Esophagus muscularis mucosa (tissue), 4 donors: ENCODE measurements at regions not wholly inside any gene's neighbourhood (a gene's known extent, or its start where the extent isn't known, plus 50 kb on each side); places are given as distances from the start of the nearest gene placed in this dataset.

Experiments used
- DNase-seq: peaks from one replicate; pipeline ENCODE4 v3.0.0-alpha.2; 2017; ENCODE audit errors: extremely low spot score
- H3K27ac ChIP-seq, 4 donors: fragments of 200-600 bp; sonication (generic); replicated peaks in 1 of 4; 1 replicate in 3 of 4; 2 replicates in 1 of 4; pipeline ENCODE4 v1.5.1; 2016 to 2019; ENCODE audit warnings: mild to moderate bottlenecking in 1 of 4
- H3K27me3 ChIP-seq, 4 donors: fragments of 200-600 bp; sonication (generic); one replicate each; pipeline versions ENCODE4 v1.5.1 to v1.6.0; 2016 to 2019
- H3K36me3 ChIP-seq, 4 donors: fragments of 200-600 bp; sonication (generic); one replicate each; pipeline ENCODE4 v1.5.1; 2016 to 2019
- H3K4me1 ChIP-seq, 4 donors: fragments of 200-600 bp; sonication (generic); one replicate each; pipeline ENCODE4 v1.5.1; 2016 to 2019
- H3K4me3 ChIP-seq, 4 donors: fragments of 200-600 bp; sonication (generic); 1 replicate in 2 of 4; 2 replicates in 2 of 4; pipeline ENCODE4 v1.5.1; 2016 to 2019; ENCODE audit warnings: mild to moderate bottlenecking in 4 of 4, moderate library complexity in 1 of 4
- H3K9me3 ChIP-seq, 4 donors: fragments of 200-600 bp; sonication (generic); 1 replicate in 3 of 4; 2 replicates in 1 of 4; pipeline ENCODE4 v1.5.1; 2016 to 2019
- EP300 ChIP-seq: sonication (generic); formaldehyde crosslinking; IDR thresholded peaks from one replicate; pipeline ENCODE4 v1.6.1; 2017; ENCODE audit warnings: antibody characterized with exemption
- POLR2A ChIP-seq: fragments of 450-650 bp; IDR thresholded peaks from one replicate; pipeline ENCODE4 v1.6.1; 2017; ENCODE audit warnings: antibody characterized with exemption, moderate library complexity, mild to moderate bottlenecking, low read depth
- POLR2AphosphoS5 ChIP-seq, 2 donors: sonication (generic); formaldehyde crosslinking; IDR thresholded peaks; one replicate each; pipeline ENCODE4 v1.6.1; 2017; ENCODE audit warnings: antibody characterized with exemption in 2 of 2
- WGBS: methylation state at CpG from one replicate; pipeline ENCODE4 v1.1.5; 2018; 5-methylcytosine and 5-hydroxymethylcytosine counted together
- intact Hi-C: fragments of 100-400 bp; cut with DNase I; formaldehyde crosslinking; loops from one replicate; pipeline ENCODE4 v1.15.1; 2023
- TF ChIP-seq, protein P1 (sequence below), 3 experiments: fragments of 200-600 bp in 2 of 3; fragments of 450-650 bp in 1 of 3; sonication (generic) in 2 of 3; IDR thresholded peaks; one replicate each; pipeline ENCODE4 v1.5.1; 2017 to 2019; ENCODE audit warnings: antibody characterized with exemption in 3 of 3, mild to moderate bottlenecking in 2 of 3, moderate library complexity in 1 of 3

DNA sequence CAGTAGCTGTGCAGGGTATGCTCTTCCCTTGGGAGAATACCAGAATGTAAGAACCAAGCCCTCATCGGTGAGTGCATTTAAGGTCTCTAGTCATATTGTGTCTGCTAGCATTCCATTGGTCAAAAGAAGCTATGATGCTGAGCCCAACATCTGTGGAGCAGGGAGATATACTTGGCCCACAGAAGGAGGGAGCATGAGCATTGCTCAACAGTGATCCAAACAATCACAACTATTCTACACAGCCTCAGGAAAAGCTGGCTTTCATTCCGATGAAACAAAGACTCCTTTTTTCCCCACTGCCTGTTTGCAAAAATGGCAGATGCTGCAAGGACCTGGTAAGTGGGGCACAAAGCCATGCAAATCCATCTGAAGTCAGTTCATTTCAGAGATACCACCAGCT is 80.6 kb upstream of the DHX15 start:
- H3K4me1 ChIP-seq = peaks cover 0 to 18% (median 3%) of the 10 kb centered on the region in 4 donors
- no peaks in the 10 kb centered on the region for H3K27me3 ChIP-seq
- WGBS = 69% methylated on average over 1 of the region's 2 CpGs
- no peak for TF ChIP-seq POLR2AphosphoS5 (IDR thresholded peaks at IDR 0.05)
- TF ChIP-seq, protein P1, sequence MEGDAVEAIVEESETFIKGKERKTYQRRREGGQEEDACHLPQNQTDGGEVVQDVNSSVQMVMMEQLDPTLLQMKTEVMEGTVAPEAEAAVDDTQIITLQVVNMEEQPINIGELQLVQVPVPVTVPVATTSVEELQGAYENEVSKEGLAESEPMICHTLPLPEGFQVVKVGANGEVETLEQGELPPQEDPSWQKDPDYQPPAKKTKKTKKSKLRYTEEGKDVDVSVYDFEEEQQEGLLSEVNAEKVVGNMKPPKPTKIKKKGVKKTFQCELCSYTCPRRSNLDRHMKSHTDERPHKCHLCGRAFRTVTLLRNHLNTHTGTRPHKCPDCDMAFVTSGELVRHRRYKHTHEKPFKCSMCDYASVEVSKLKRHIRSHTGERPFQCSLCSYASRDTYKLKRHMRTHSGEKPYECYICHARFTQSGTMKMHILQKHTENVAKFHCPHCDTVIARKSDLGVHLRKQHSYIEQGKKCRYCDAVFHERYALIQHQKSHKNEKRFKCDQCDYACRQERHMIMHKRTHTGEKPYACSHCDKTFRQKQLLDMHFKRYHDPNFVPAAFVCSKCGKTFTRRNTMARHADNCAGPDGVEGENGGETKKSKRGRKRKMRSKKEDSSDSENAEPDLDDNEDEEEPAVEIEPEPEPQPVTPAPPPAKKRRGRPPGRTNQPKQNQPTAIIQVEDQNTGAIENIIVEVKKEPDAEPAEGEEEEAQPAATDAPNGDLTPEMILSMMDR (IDR thresholded peaks at IDR 0.05) = no peak
- no peak for TF ChIP-seq POLR2A
- no peak for TF ChIP-seq EP300
- no peak overlapping the region for H3K4me3 ChIP-seq
- no peak for DNase-seq
- intact Hi-C loops = no loop called here
- H3K27ac ChIP-seq = no peak overlapping the region
- no peaks in the 10 kb centered on the region for H3K36me3 ChIP-seq
- no peaks in the 10 kb centered on the region for H3K9me3 ChIP-seq

DNA sequence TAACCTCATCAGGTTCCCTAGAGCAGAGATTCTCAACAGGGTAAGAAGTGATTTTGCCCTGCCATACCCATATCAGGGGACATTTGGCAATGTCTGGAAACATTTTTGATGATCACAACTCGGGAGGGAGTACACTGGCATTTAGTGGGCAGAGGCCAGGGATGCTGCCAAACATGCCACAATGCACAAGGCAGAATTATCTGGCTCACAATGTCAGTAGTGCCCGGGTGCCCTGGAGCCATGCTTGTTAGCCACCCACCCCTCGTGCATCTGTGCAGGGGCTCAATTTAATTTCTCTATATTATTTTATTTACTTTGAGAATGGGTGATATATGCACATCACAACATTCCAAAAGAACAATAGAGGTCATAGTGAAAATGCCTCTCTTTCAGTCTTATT is 82.0 kb upstream of the DHX15 start:
- WGBS = 91% methylated on average over 3 of the region's 3 CpGs
- no peak overlapping the region for H3K4me3 ChIP-seq
- H3K9me3 ChIP-seq = no peaks in the 10 kb centered on the region
- TF ChIP-seq POLR2A (no peak), POLR2AphosphoS5 (IDR thresholded peaks at IDR 0.05) (no peak), EP300 (no peak)
- TF ChIP-seq, protein P1 (IDR thresholded peaks at IDR 0.05) = no peak
- intact Hi-C loops = no loop called here
- H3K4me1 ChIP-seq = peaks cover 0 to 18% (median 3%) of the 10 kb centered on the region in 4 donors
- no peak for DNase-seq
- no peaks in the 10 kb centered on the region for H3K27me3 ChIP-seq
- no peaks in the 10 kb centered on the region for H3K36me3 ChIP-seq
- no peak overlapping the region for H3K27ac ChIP-seq

DNA sequence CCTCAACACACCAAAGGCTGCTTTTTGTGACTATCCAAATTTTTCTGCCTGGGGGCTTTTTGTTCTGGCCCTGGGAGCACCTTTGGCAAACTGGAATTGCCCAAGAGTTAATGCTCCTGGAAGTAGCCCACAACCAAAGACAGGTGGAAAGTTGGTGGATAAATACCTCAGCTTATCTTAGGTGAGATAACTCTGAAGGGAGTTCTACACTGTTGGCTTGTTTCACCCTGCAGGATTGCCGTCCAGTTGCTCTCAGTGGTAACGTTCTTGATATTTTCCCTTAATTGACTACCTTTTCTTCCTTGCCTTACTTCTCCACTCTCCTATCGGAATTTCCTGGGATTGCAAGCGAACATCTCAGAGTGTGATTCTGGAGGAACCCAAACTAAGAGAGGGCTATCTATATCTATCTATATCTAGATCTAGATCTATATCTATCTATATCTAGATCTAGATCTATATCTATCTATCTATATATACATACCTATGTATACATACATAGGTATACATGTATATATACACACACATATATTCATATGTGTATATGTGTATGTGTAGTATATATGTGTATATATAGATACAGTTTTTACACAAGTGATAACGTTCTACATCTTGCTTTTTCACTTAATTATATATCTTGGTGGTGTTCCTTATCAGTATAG is 82.6 kb upstream of the DHX15 start:
- no peaks in the 10 kb centered on the region for H3K27me3 ChIP-seq
- H3K36me3 ChIP-seq = no peaks in the 10 kb centered on the region
- no peak overlapping the region for H3K27ac ChIP-seq
- WGBS = 92% methylated on average over 5 of the region's 5 CpGs
- intact Hi-C loops = no loop called here
- H3K9me3 ChIP-seq = no peaks in the 10 kb centered on the region
- DNase-seq = no peak
- TF ChIP-seq POLR2A = no peak
- TF ChIP-seq, protein P1 (IDR thresholded peaks at IDR 0.05) = no peak
- no peak for TF ChIP-seq POLR2AphosphoS5 (IDR thresholded peaks at IDR 0.05)
- no peak for TF ChIP-seq EP300
- H3K4me1 ChIP-seq = peaks cover 0 to 18% (median 3%) of the 10 kb centered on the region in 4 donors
- H3K4me3 ChIP-seq = no peak overlapping the region

DNA sequence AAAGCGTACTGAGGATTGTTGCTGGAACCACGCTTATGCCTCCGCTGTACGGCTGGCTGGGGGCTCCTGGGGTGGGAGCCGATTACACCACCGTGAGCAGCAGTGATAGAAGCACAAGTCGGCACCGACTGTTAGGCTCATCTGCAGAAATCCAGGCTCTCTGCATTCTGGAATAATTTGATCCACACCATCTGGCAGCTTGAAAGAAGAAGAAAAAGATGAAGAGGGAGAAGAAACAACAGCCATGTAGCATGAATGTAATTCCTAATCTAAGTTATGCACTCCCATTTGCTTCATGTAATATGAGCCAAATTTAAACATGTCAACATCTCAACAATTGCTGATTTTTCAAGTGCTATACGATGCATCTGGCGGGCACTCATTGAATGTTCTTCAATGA is 84.6 kb upstream of the DHX15 start:
- no peak for DNase-seq
- H3K4me3 ChIP-seq = no peak overlapping the region
- peaks cover 0 to 13% (median 0%) of the 10 kb centered on the region in 4 donors for H3K4me1 ChIP-seq
- no peaks in the 10 kb centered on the region for H3K36me3 ChIP-seq
- intact Hi-C loops = no loop called here
- no peak overlapping the region for H3K27ac ChIP-seq
- WGBS = 73% methylated on average over 10 of the region's 10 CpGs
- no peaks in the 10 kb centered on the region for H3K9me3 ChIP-seq
- TF ChIP-seq, protein P1 (IDR thresholded peaks at IDR 0.05) = no peak
- no peak for TF ChIP-seq POLR2AphosphoS5 (IDR thresholded peaks at IDR 0.05)
- no peak for TF ChIP-seq POLR2A
- no peak for TF ChIP-seq EP300
- H3K27me3 ChIP-seq = no peaks in the 10 kb centered on the region

DNA sequence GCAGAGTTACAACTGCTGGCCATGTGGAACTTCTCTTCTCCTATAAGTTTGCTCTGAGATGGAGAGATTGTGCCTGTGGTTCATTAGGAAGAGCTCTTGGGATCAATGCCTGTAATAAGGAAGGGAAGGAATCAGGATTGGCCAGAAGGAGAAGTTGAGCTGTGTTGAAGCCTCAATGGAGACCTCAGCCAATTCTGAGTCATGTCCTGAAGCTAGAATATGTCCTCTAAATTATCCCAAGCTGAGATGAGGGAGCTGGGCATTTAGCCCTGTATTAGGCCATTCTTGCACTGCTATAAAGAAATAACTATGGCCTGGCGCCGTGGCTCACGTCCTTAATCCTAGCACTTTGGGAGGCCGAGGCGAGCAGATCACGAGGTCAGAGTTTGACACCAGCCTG is 85.4 kb upstream of the DHX15 start:
- intact Hi-C loops = no loop called here
- WGBS = 94% methylated on average over 6 of the region's 6 CpGs
- no peaks in the 10 kb centered on the region for H3K9me3 ChIP-seq
- no peak overlapping the region for H3K27ac ChIP-seq
- no peaks in the 10 kb centered on the region for H3K36me3 ChIP-seq
- no peak for DNase-seq
- TF ChIP-seq EP300 (no peak), POLR2A (no peak), POLR2AphosphoS5 (IDR thresholded peaks at IDR 0.05) (no peak)
- TF ChIP-seq, protein P1 (IDR thresholded peaks at IDR 0.05) = no peak
- H3K27me3 ChIP-seq = no peaks in the 10 kb centered on the region
- no peak overlapping the region for H3K4me3 ChIP-seq
- H3K4me1 ChIP-seq = peaks cover 0 to 11% (median 0%) of the 10 kb centered on the region in 4 donors
